ENCODE measurements at regions not wholly inside any gene's neighbourhood (a gene's known extent, or its start where the extent isn't known, plus 50 kb on each side); places are given as distances from the start of the nearest gene placed in this dataset.

- TF ChIP-seq CTCF (IDR thresholded peaks at IDR 0.05; ENCODE audit: insufficient read depth, low read depth, low read length), result no peak
- TF ChIP-seq EZH2 (IDR thresholded peaks at IDR 0.05; ENCODE audit: insufficient read depth, low read length), result no peak
Measured at GRCh38 chr2:122754561-122754960, 999.1 kb downstream of the TSN start.
